ENCODE measurements at regions not wholly inside any gene's neighbourhood (a gene's known extent, or its start where the extent isn't known, plus 50 kb on each side); places are given as distances from the start of the nearest gene placed in this dataset.

- TF ChIP-seq TAF1 (IDR thresholded peaks at IDR 0.05; ENCODE audit: borderline replicate concordance, low read depth, low read length) (no peak), POLR2AphosphoS5 (IDR thresholded peaks at IDR 0.05; ENCODE audit: low read depth, low read length) (no peak), POLR2A (IDR thresholded peaks at IDR 0.05; ENCODE audit: low read depth, low read length) (no peak)
Measured at GRCh38 chr1:104322131-104322530, 572.4 kb downstream of the AMY1C start.
